H9 (cell line): ENCODE measurements at regions not wholly inside any gene's neighbourhood (a gene's known extent, or its start where the extent isn't known, plus 50 kb on each side); places are given as distances from the start of the nearest gene placed in this dataset.

Experiments used
- DNase-seq: peaks from one replicate; pipeline ENCODE4 v3.0.0-alpha.2; 2017
- H2AFZ ChIP-seq: one replicate; pipeline ENCODE4 v1.6.1; 2013; ENCODE audit warnings: mild to moderate bottlenecking, low read length, control low read depth, moderate library complexity
- H2AK5ac ChIP-seq: 2 replicates; pipeline ENCODE4 v1.6.1; 2013; ENCODE audit warnings: low read length, control low read depth, mixed read lengths; ENCODE audit not compliant: insufficient read length
- H2BK120ac ChIP-seq: one replicate; pipeline ENCODE4 v1.6.1; 2013; ENCODE audit warnings: low read depth, mild to moderate bottlenecking, low read length, control low read depth, inconsistent platforms; ENCODE audit not compliant: poor library complexity, severe bottlenecking
- H2BK12ac ChIP-seq: 2 replicates; pipeline ENCODE4 v1.6.1; 2013; ENCODE audit warnings: low read length, control low read depth, mixed read lengths, low read depth; ENCODE audit not compliant: insufficient read length
- H2BK15ac ChIP-seq: 2 replicates; pipeline ENCODE4 v1.6.1; 2013; ENCODE audit warnings: low read depth, low read length, control low read depth
- H2BK20ac ChIP-seq: one replicate; pipeline ENCODE4 v1.6.1; 2013; ENCODE audit warnings: low read depth, mild to moderate bottlenecking, low read length, control low read depth, inconsistent platforms; ENCODE audit not compliant: poor library complexity, severe bottlenecking
- H2BK5ac ChIP-seq: 2 replicates; pipeline ENCODE4 v1.6.1; 2013; ENCODE audit warnings: low read length, control low read depth, mixed read lengths; ENCODE audit not compliant: insufficient read length
- H3K14ac ChIP-seq: 2 replicates; pipeline ENCODE4 v1.6.1; 2013; ENCODE audit warnings: low read length, control low read depth; ENCODE audit not compliant: insufficient read depth
- H3K18ac ChIP-seq: 2 replicates; pipeline ENCODE4 v1.6.1; 2013; ENCODE audit warnings: low read depth, mild to moderate bottlenecking, mixed read lengths, low read length, control low read depth; ENCODE audit not compliant: insufficient read length
- H3K23ac ChIP-seq: 2 replicates; pipeline ENCODE4 v1.6.1; 2013; ENCODE audit warnings: low read length, control low read depth, mixed read lengths, low read depth; ENCODE audit not compliant: insufficient read length
- H3K23me2 ChIP-seq: 2 replicates; pipeline ENCODE4 v1.6.1; 2013; ENCODE audit warnings: low read depth, mild to moderate bottlenecking, mixed read lengths, low read length, control low read depth; ENCODE audit not compliant: insufficient read length, poor library complexity, severe bottlenecking
- H3K27ac ChIP-seq: 2 replicates; pipeline ENCODE4 v1.5.1; 2013; ENCODE audit warnings: low read length, control low read depth, mixed read lengths, low read depth; ENCODE audit not compliant: insufficient read length
- H3K27me3 ChIP-seq: 2 replicates; pipeline ENCODE4 v1.6.1; 2013; ENCODE audit warnings: low read length, control low read depth, inconsistent platforms; ENCODE audit not compliant: insufficient read depth
- H3K4ac ChIP-seq: 2 replicates; pipeline ENCODE4 v1.6.1; 2013; ENCODE audit warnings: low read depth, mild to moderate bottlenecking, control low read depth, inconsistent platforms, low read length, moderate library complexity
- H3K4me1 ChIP-seq: 2 replicates; pipeline ENCODE4 v1.6.1; 2013; ENCODE audit warnings: low read length, control low read depth, inconsistent platforms; ENCODE audit not compliant: insufficient read depth
- H3K4me2 ChIP-seq: 2 replicates; pipeline ENCODE4 v1.6.1; 2013; ENCODE audit warnings: low read length, control low read depth, mixed read lengths; ENCODE audit not compliant: insufficient read length, insufficient read depth
- H3K56ac ChIP-seq: 2 replicates; pipeline ENCODE4 v1.6.1; 2013; ENCODE audit warnings: low read depth, mild to moderate bottlenecking, mixed read lengths, low read length, control low read depth; ENCODE audit not compliant: insufficient read length
- H3K79me1 ChIP-seq: 2 replicates; pipeline ENCODE4 v1.6.1; 2013; ENCODE audit warnings: low read depth, mild to moderate bottlenecking, moderate library complexity, low read length, control low read depth, inconsistent platforms; ENCODE audit not compliant: insufficient read depth, poor library complexity, severe bottlenecking
- H3K79me2 ChIP-seq: 2 replicates; pipeline ENCODE4 v1.6.1; 2013; ENCODE audit warnings: low read length, control low read depth, inconsistent platforms; ENCODE audit not compliant: insufficient read depth
- H3K9ac ChIP-seq: 2 replicates; pipeline ENCODE4 v1.6.1; 2013; ENCODE audit warnings: low read length, control low read depth, mixed read lengths; ENCODE audit not compliant: insufficient read length; ENCODE audit errors: extremely low read depth
- H3K9me3 ChIP-seq: one replicate; pipeline ENCODE4 v1.6.1; 2013; ENCODE audit warnings: low read depth, low read length, inconsistent platforms; ENCODE audit not compliant: control insufficient read depth
- H3T11ph ChIP-seq: one replicate; pipeline ENCODE4 v1.6.1; 2013; ENCODE audit warnings: mild to moderate bottlenecking, low read length, control low read depth, inconsistent platforms
- H4K20me1 ChIP-seq: one replicate; pipeline ENCODE4 v1.6.1; 2013; ENCODE audit not compliant: control insufficient read depth, insufficient read length, insufficient read depth
- H4K5ac ChIP-seq: 2 replicates; pipeline ENCODE4 v1.6.1; 2013; ENCODE audit warnings: low read depth, mild to moderate bottlenecking, mixed read lengths, low read length, control low read depth; ENCODE audit not compliant: insufficient read length
- H4K8ac ChIP-seq: replicated peaks from 2 replicates; pipeline ENCODE4 v1.6.1; 2013; ENCODE audit warnings: low read length, control low read depth, mixed read lengths, low read depth; ENCODE audit not compliant: insufficient read length
- H4K91ac ChIP-seq: 2 replicates; pipeline ENCODE4 v1.6.1; 2013; ENCODE audit warnings: low read depth, mild to moderate bottlenecking, moderate library complexity, mixed read lengths, low read length, control low read depth; ENCODE audit not compliant: insufficient read length
- H3K27ac Mint-ChIP-seq, 3 experiments: 2 replicates in 2 of 3; 3 replicates in 1 of 3; pipeline ENCODE4 v1.8.0; 2020 to 2021; ENCODE audit warnings: mixed read lengths in 3 of 3, mild to moderate bottlenecking in 1 of 3, moderate library complexity in 1 of 3
- H3K27me3 Mint-ChIP-seq: 2 replicates; pipeline ENCODE4 v1.8.0; 2021; ENCODE audit warnings: low read depth, mild to moderate bottlenecking, moderate library complexity, mixed read lengths
- H3K36me3 Mint-ChIP-seq, 3 experiments: 2 replicates in 2 of 3; 3 replicates in 1 of 3; pipeline ENCODE4 v1.8.0; 2020 to 2021; ENCODE audit warnings: low read depth in 3 of 3, mixed read lengths in 3 of 3; ENCODE audit not compliant: insufficient read depth in 1 of 3
- H3K4me1 Mint-ChIP-seq, 2 experiments: 2 replicates each; pipeline ENCODE4 v1.8.0; 2020; ENCODE audit warnings: mixed read lengths in 2 of 2
- H3K4me3 Mint-ChIP-seq, 2 experiments: 2 replicates in 1 of 2; 3 replicates in 1 of 2; pipeline ENCODE4 v1.8.0; 2020 to 2021; ENCODE audit warnings: mild to moderate bottlenecking in 2 of 2, mixed read lengths in 2 of 2, moderate library complexity in 1 of 2
- H3K9me3 Mint-ChIP-seq, 2 experiments: 2 replicates in 1 of 2; 3 replicates in 1 of 2; pipeline ENCODE4 v1.8.0; 2020; ENCODE audit warnings: mild to moderate bottlenecking in 2 of 2, mixed read lengths in 2 of 2, moderate library complexity in 1 of 2
- TF ChIP-seq, protein P1 (sequence below): fragments of 200-600 bp; sonication (generic); conservative IDR thresholded peaks from 3 replicates; pipeline ENCODE4 v1.8.0; 2021; ENCODE audit warnings: antibody characterized with exemption, mild to moderate bottlenecking

- H4K91ac ChIP-seq: no peak overlapping the region
- no peak overlapping the region for H4K8ac ChIP-seq
- Mint-ChIP-seq H3K36me3 (peaks cover 0 to 15% (median 0%) of the 10 kb centered on the region in 3 experiments; a peak in 3 of 7 replicates), H3K27ac (no peak overlapping the region), H3K4me1 (peaks cover 0 to 4% of the 10 kb centered on the region in 2 experiments; a peak in 1 of 4 replicates), H3K27me3 (no peaks in the 10 kb centered on the region), H3K9me3 (peaks cover 16 to 22% of the 10 kb centered on the region in 2 experiments), H3K4me3 (no peak overlapping the region)
- H3K4me2 ChIP-seq: no peak overlapping the region
- H2AFZ ChIP-seq: no peak overlapping the region
- no peak overlapping the region for H3K56ac ChIP-seq
- no peak overlapping the region for H2BK20ac ChIP-seq
- H3K27ac ChIP-seq: no peak overlapping the region
- H2AK5ac ChIP-seq: no peak overlapping the region
- H3K18ac ChIP-seq: no peak overlapping the region
- no peak overlapping the region for H3K9ac ChIP-seq
- no peak for DNase-seq
- H2BK15ac ChIP-seq: no peak overlapping the region
- H3T11ph ChIP-seq: no peak overlapping the region
- no peak overlapping the region for H2BK12ac ChIP-seq
- H3K4me1 ChIP-seq: no peaks in the 10 kb centered on the region
- no peaks in the 10 kb centered on the region for H3K27me3 ChIP-seq
- no peak overlapping the region for H3K14ac ChIP-seq
- no peak overlapping the region for H4K5ac ChIP-seq
- no peaks in the 10 kb centered on the region for H4K20me1 ChIP-seq
- no peaks in the 10 kb centered on the region for H3K23me2 ChIP-seq
- no peaks in the 10 kb centered on the region for H3K9me3 ChIP-seq
- H3K79me2 ChIP-seq: no peaks in the 10 kb centered on the region
- no peak overlapping the region for H2BK5ac ChIP-seq
- H2BK120ac ChIP-seq: no peak overlapping the region
- H3K79me1 ChIP-seq: no peaks in the 10 kb centered on the region
- TF ChIP-seq, protein P1, sequence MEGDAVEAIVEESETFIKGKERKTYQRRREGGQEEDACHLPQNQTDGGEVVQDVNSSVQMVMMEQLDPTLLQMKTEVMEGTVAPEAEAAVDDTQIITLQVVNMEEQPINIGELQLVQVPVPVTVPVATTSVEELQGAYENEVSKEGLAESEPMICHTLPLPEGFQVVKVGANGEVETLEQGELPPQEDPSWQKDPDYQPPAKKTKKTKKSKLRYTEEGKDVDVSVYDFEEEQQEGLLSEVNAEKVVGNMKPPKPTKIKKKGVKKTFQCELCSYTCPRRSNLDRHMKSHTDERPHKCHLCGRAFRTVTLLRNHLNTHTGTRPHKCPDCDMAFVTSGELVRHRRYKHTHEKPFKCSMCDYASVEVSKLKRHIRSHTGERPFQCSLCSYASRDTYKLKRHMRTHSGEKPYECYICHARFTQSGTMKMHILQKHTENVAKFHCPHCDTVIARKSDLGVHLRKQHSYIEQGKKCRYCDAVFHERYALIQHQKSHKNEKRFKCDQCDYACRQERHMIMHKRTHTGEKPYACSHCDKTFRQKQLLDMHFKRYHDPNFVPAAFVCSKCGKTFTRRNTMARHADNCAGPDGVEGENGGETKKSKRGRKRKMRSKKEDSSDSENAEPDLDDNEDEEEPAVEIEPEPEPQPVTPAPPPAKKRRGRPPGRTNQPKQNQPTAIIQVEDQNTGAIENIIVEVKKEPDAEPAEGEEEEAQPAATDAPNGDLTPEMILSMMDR: no peak
- no peak overlapping the region for H3K4ac ChIP-seq
- H3K23ac ChIP-seq: no peak overlapping the region
Measured at GRCh38 chr18:2387588-2387987, 183.7 kb downstream of the METTL4 start.
